ENCODE measurements at regions not wholly inside any gene's neighbourhood (a gene's known extent, or its start where the extent isn't known, plus 50 kb on each side); places are given as distances from the start of the nearest gene placed in this dataset.

- DNase-seq (ENCODE audit: low read depth in 1 of 2, low spot score in 1 of 2) (no peak), ATAC-seq (no peak), FAIRE-seq (peak; percentile 89)
- Histone ChIP-seq H3K27ac (no peak overlapping the region), H3K4me3 (no peak overlapping the region), H3K9me3 (peaks cover 6% of the 10 kb centered on the region; the same call in 1 of the 3 replicates), H3K4me2 (no peak overlapping the region), H3K4me1 (no peaks in the 10 kb centered on the region)
- 12% methylated on average over 2 of the region's 2 CpGs for WGBS (ENCODE audit: missing lambda C conversion rate)
- TF ChIP-seq SMC3 (IDR thresholded peaks at IDR 0.05) = no peak
- no peak for TF ChIP-seq FOSB (CRISPR knock-in tag; IDR thresholded peaks at IDR 0.05)
- TF ChIP-seq EHF (CRISPR knock-in tag; IDR thresholded peaks at IDR 0.05) = no peak
- TF ChIP-seq KDM1A (IDR thresholded peaks at IDR 0.05; ENCODE audit: low read depth) = no peak
- no peak for TF ChIP-seq CHD4 (IDR thresholded peaks at IDR 0.05; ENCODE audit: borderline replicate concordance)
- TF ChIP-seq PBX3 (IDR thresholded peaks at IDR 0.05) = no peak
- no peak for TF ChIP-seq RARB (CRISPR knock-in tag; IDR thresholded peaks at IDR 0.05)
- no peak for TF ChIP-seq ZFP36 (IDR thresholded peaks at IDR 0.05; ENCODE audit: borderline replicate concordance, partially characterized antibody)
- TF ChIP-seq RCOR1 (IDR thresholded peaks at IDR 0.05; ENCODE audit: low read depth, low read length) = no peak
- no peak for TF ChIP-seq BCL3 (IDR thresholded peaks at IDR 0.05)
- TF ChIP-seq MYC (IDR thresholded peaks at IDR 0.05; ENCODE audit: borderline replicate concordance, low read length) = no peak
- no peak for TF ChIP-seq MAZ (IDR thresholded peaks at IDR 0.05; ENCODE audit: borderline replicate concordance, low read depth, low read length)
- TF ChIP-seq REST (IDR thresholded peaks at IDR 0.05) = no peak
- POLR2A ChIA-PET = no interaction called here
- CTCF ChIA-PET = no interaction called here
Observed at GRCh38 chr19:27925202-27925601, 1287.7 kb downstream of the UQCRFS1 start.

GRCh38 chr19:27922970-27923369 is 1290.0 kb downstream of the UQCRFS1 start:
- H3K9me3 ChIP-seq = peaks cover 8% of the 10 kb centered on the region; the same call in 2 of the 3 replicates
- DNase-seq (ENCODE audit: low read depth in 1 of 2, low spot score in 1 of 2) (no peak), FAIRE-seq (no peak), ATAC-seq (no peak)
- H3K4me1 ChIP-seq = no peaks in the 10 kb centered on the region
- ChIA-PET POLR2A (no interaction called here), CTCF (no interaction called here)
- no peak overlapping the region for H3K27ac ChIP-seq
- WGBS (ENCODE audit: missing lambda C conversion rate) = 16% methylated on average over 3 of the region's 3 CpGs
- H3K4me2 ChIP-seq = no peak overlapping the region
- TF ChIP-seq HEYL (CRISPR knock-in tag; IDR thresholded peaks at IDR 0.05) (no peak), EHF (CRISPR knock-in tag; IDR thresholded peaks at IDR 0.05) (no peak), ZSCAN20 (CRISPR knock-in tag; IDR thresholded peaks at IDR 0.05) (no peak), JUNB (IDR thresholded peaks at IDR 0.05) (no peak), HOXB5 (CRISPR knock-in tag; IDR thresholded peaks at IDR 0.05) (no peak)
- TF ChIP-seq, protein P1, sequence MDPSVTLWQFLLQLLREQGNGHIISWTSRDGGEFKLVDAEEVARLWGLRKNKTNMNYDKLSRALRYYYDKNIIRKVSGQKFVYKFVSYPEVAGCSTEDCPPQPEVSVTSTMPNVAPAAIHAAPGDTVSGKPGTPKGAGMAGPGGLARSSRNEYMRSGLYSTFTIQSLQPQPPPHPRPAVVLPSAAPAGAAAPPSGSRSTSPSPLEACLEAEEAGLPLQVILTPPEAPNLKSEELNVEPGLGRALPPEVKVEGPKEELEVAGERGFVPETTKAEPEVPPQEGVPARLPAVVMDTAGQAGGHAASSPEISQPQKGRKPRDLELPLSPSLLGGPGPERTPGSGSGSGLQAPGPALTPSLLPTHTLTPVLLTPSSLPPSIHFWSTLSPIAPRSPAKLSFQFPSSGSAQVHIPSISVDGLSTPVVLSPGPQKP (IDR thresholded peaks at IDR 0.05; ENCODE audit: low read depth, low read length) = no peak
- H3K4me3 ChIP-seq = no peak overlapping the region

Measured in A549 (cell line).